Esophagus squamous epithelium (tissue), 5 donors: ENCODE measurements at regions not wholly inside any gene's neighbourhood (a gene's known extent, or its start where the extent isn't known, plus 50 kb on each side); places are given as distances from the start of the nearest gene placed in this dataset.

Experiments
- DNase-seq: peaks from one replicate; lab custom pipeline; 2025; lab: John Stamatoyannopoulos, UW
- H3K27ac ChIP-seq, 4 donors: fragments of 200-600 bp; sonication (generic); one replicate each; pipeline ENCODE4 v1.5.1; 2016 to 2019; ENCODE audit warnings: mild to moderate bottlenecking in 1 of 4
- H3K27me3 ChIP-seq, 4 donors: fragments of 200-600 bp; sonication (generic); 1 replicate in 3 of 4; 2 replicates in 1 of 4; pipeline versions ENCODE4 v1.5.1 to v1.6.0; 2017 to 2021; ENCODE audit warnings: antibody characterized with exemption in 1 of 4
- H3K36me3 ChIP-seq, 3 donors: fragments of 200-600 bp; sonication (generic); one replicate each; pipeline ENCODE4 v1.5.1; 2016 to 2019
- H3K4me1 ChIP-seq, 3 donors: fragments of 200-600 bp; sonication (generic); one replicate each; pipeline ENCODE4 v1.5.1; 2017 to 2019
- H3K4me3 ChIP-seq, 4 donors: fragments of 200-600 bp; sonication (generic); 1 replicate in 3 of 4; 2 replicates in 1 of 4; pipeline ENCODE4 v1.5.1; 2016 to 2019; ENCODE audit warnings: mild to moderate bottlenecking in 2 of 4, moderate library complexity in 1 of 4
- H3K9me3 ChIP-seq, 3 donors: fragments of 200-600 bp; sonication (generic); one replicate each; pipeline ENCODE4 v1.5.1; 2016 to 2019
- CTCF ChIP-seq, 6 experiments: fragments of 450-650 bp in 4 of 6; fragments of 200-600 bp in 2 of 6; sonication (generic) in 2 of 6; IDR thresholded peaks; one replicate each; pipeline ENCODE4 v1.5.1; 2016 to 2019; ENCODE audit warnings: antibody characterized with exemption in 6 of 6, mild to moderate bottlenecking in 4 of 6, moderate library complexity in 4 of 6
- POLR2A ChIP-seq, 4 donors: fragments of 450-650 bp; IDR thresholded peaks; one replicate each; pipeline ENCODE4 v1.6.1; 2017; ENCODE audit warnings: antibody characterized with exemption in 4 of 4, mild to moderate bottlenecking in 4 of 4, moderate library complexity in 3 of 4
- WGBS, 2 donors: methylation state at CpG; one replicate each; pipeline ENCODE4 v1.1.5; 2018; 5-methylcytosine and 5-hydroxymethylcytosine counted together
- intact Hi-C: fragments of 100-400 bp; cut with DNase I; formaldehyde crosslinking; loops from one replicate; pipeline ENCODE4 v1.15.0; 2022
- donor health status: DM: yes; HTN: yes; CAD: no.

- no peaks in the 10 kb centered on the region for H3K27me3 ChIP-seq
- no peaks in the 10 kb centered on the region for H3K36me3 ChIP-seq
- peaks cover 0 to 42% (median 8%) of the 10 kb centered on the region in 3 donors for H3K4me1 ChIP-seq
- no peak overlapping the region for H3K4me3 ChIP-seq
- no peak overlapping the region for H3K27ac ChIP-seq
- intact Hi-C loops = no loop called here
- 16 to 18% methylated on average over 2 of the region's 2 CpGs for WGBS, 2 donors
- H3K9me3 ChIP-seq = no peaks in the 10 kb centered on the region
- no peak for TF ChIP-seq POLR2A (IDR thresholded peaks at IDR 0.05)
- TF ChIP-seq CTCF (IDR thresholded peaks at IDR 0.05) = no peak
- no peak for DNase-seq
Measured at GRCh38 chr9:110105107-110105506, 102.9 kb downstream of the C9orf152 start.

GRCh38 chr9:110106661-110107060 is 101.3 kb downstream of the C9orf152 start:
- intact Hi-C loops = no loop called here

GRCh38 chr9:110109333-110110092 is 98.4 kb downstream of the C9orf152 start:
- Histone ChIP-seq H3K9me3 (no peaks in the 10 kb centered on the region), H3K4me1 (peaks cover 0 to 19% (median 4%) of the 10 kb centered on the region in 3 donors), H3K36me3 (no peaks in the 10 kb centered on the region), H3K4me3 (no peak overlapping the region), H3K27me3 (no peaks in the 10 kb centered on the region), H3K27ac (no peak overlapping the region)
- no peak for TF ChIP-seq POLR2A (IDR thresholded peaks at IDR 0.05)
- intact Hi-C loops = no loop called here
- WGBS, 2 donors = 69 to 77% methylated on average over 5 to 7 of the region's 7 CpGs
- no peak for DNase-seq

More at GRCh38 chr9:110106661-110107060, 101.3 kb downstream of the C9orf152 start:
- peaks cover 0 to 35% (median 5%) of the 10 kb centered on the region in 3 donors for H3K4me1 ChIP-seq
- TF ChIP-seq POLR2A (IDR thresholded peaks at IDR 0.05) = no peak
- 62 to 69% methylated on average over 2 of the region's 2 CpGs for WGBS, 2 donors
- H3K27me3 ChIP-seq = no peaks in the 10 kb centered on the region
- no peak overlapping the region for H3K27ac ChIP-seq
- H3K9me3 ChIP-seq = no peaks in the 10 kb centered on the region
- H3K36me3 ChIP-seq = no peaks in the 10 kb centered on the region
- no peak overlapping the region for H3K4me3 ChIP-seq
- no peak for DNase-seq

- WGBS, 2 donors = 60 to 66% methylated on average over 2 of the region's 2 CpGs
- TF ChIP-seq POLR2A (IDR thresholded peaks at IDR 0.05) (no peak), CTCF (IDR thresholded peaks at IDR 0.05) (no peak)
- no peaks in the 10 kb centered on the region for H3K27me3 ChIP-seq
- H3K4me3 ChIP-seq = no peak overlapping the region
- no peaks in the 10 kb centered on the region for H3K9me3 ChIP-seq
- no peak overlapping the region for H3K27ac ChIP-seq
- H3K36me3 ChIP-seq = no peaks in the 10 kb centered on the region
- DNase-seq = no peak
- intact Hi-C loops = no loop called here
- H3K4me1 ChIP-seq = peaks cover 0 to 20% (median 4%) of the 10 kb centered on the region in 3 donors
Measured at GRCh38 chr9:110110154-110110553, 97.8 kb downstream of the C9orf152 start.

- no peaks in the 10 kb centered on the region for H3K9me3 ChIP-seq
Measured at GRCh38 chr9:110111868-110112267, 96.1 kb downstream of the C9orf152 start.

More at GRCh38 chr9:110111868-110112267, 96.1 kb downstream of the C9orf152 start:
- H3K36me3 ChIP-seq = no peaks in the 10 kb centered on the region
- H3K4me1 ChIP-seq = peaks cover 0 to 34% (median 20%) of the 10 kb centered on the region in 3 donors
- H3K27ac ChIP-seq = no peak overlapping the region
- 33 to 86% methylated on average over 1 to 2 of the region's 3 CpGs for WGBS, 2 donors
- DNase-seq = no peak
- H3K27me3 ChIP-seq = no peaks in the 10 kb centered on the region
- H3K4me3 ChIP-seq = no peak overlapping the region
- TF ChIP-seq POLR2A (IDR thresholded peaks at IDR 0.05) (no peak), CTCF (IDR thresholded peaks at IDR 0.05) (no peak)
- intact Hi-C loops = no loop called here
